Adrenal gland (tissue), 5 donors: ENCODE measurements at regions not wholly inside any gene's neighbourhood (a gene's known extent, or its start where the extent isn't known, plus 50 kb on each side); places are given as distances from the start of the nearest gene placed in this dataset.

Experiments used
- CTCF ChIP-seq, 6 experiments: fragments of 450-650 bp in 4 of 6; fragments of 200-600 bp in 2 of 6; sonication (generic) in 1 of 6; IDR thresholded peaks; 1 replicate in 5 of 6; 2 replicates in 1 of 6; pipeline versions ENCODE4 v1.5.1 to v1.8.0; 2016 to 2021; ENCODE audit warnings: antibody characterized with exemption in 6 of 6, mild to moderate bottlenecking in 2 of 6, moderate library complexity in 1 of 6
- POLR2A ChIP-seq, 2 donors: fragments of 450-650 bp; IDR thresholded peaks; one replicate each; pipeline ENCODE4 v1.6.1; 2017; ENCODE audit warnings: antibody characterized with exemption in 2 of 2, mild to moderate bottlenecking in 2 of 2, moderate library complexity in 1 of 2
- donor health status: DM: no; HTN: no; CAD: no.

- no peak for TF ChIP-seq POLR2A (IDR thresholded peaks at IDR 0.05)
- TF ChIP-seq CTCF (IDR thresholded peaks at IDR 0.05), result no peak
Measured at GRCh38 chr15:98444138-98444537, 204.2 kb upstream of the IGF1R start.
